Loucy (cell line): ENCODE measurements at regions not wholly inside any gene's neighbourhood (a gene's known extent, or its start where the extent isn't known, plus 50 kb on each side); places are given as distances from the start of the nearest gene placed in this dataset.

ENCODE experiments used
- H2AFZ ChIP-seq: fragments of 200-600 bp; sonication (generic); 2 replicates; pipeline ENCODE4 v1.6.0; 2016; ENCODE audit warnings: antibody characterized with exemption, mild to moderate bottlenecking, low read length, moderate library complexity
- H3F3A ChIP-seq: fragments of 200-600 bp; 2 replicates; pipeline ENCODE4 v1.6.0; 2016; ENCODE audit warnings: antibody characterized with exemption, low read depth, mild to moderate bottlenecking
- H3K27me3 ChIP-seq: fragments of 200-600 bp; sonication (generic); 2 replicates; pipeline ENCODE4 v1.6.1; 2014; ENCODE audit warnings: low read length, mild to moderate bottlenecking; ENCODE audit not compliant: insufficient read depth, poor library complexity, severe bottlenecking
- H3K36me3 ChIP-seq: fragments of 200-600 bp; sonication (generic); 2 replicates; pipeline ENCODE4 v1.6.1; 2016; ENCODE audit warnings: low read length; ENCODE audit not compliant: insufficient read depth
- H3K4me1 ChIP-seq: fragments of 200-600 bp; sonication (generic); 2 replicates; pipeline ENCODE4 v1.5.1; 2014; ENCODE audit warnings: low read length, mild to moderate bottlenecking; ENCODE audit not compliant: insufficient read depth, poor library complexity, severe bottlenecking
- H3K4me2 ChIP-seq: fragments of 200-600 bp; sonication (generic); 2 replicates; pipeline ENCODE4 v1.6.0; 2014; ENCODE audit warnings: antibody characterized with exemption, low read length, low read depth, mild to moderate bottlenecking; ENCODE audit not compliant: poor library complexity, severe bottlenecking
- H3K4me3 ChIP-seq: fragments of 200-600 bp; sonication (generic); 2 replicates; pipeline ENCODE4 v1.5.1; 2014; ENCODE audit warnings: low read length, mild to moderate bottlenecking, mixed read lengths; ENCODE audit not compliant: poor library complexity, severe bottlenecking
- H3K79me2 ChIP-seq: fragments of 200-600 bp; sonication (generic); 2 replicates; pipeline ENCODE4 v1.6.1; 2014; ENCODE audit warnings: low read length; ENCODE audit not compliant: insufficient read depth
- H3K9ac ChIP-seq: fragments of 200-600 bp; sonication (generic); 2 replicates; pipeline ENCODE4 v1.6.0; 2014; ENCODE audit warnings: mild to moderate bottlenecking, low read depth, low read length, moderate library complexity; ENCODE audit not compliant: poor library complexity, severe bottlenecking
- H3K9me2 ChIP-seq: fragments of 200-600 bp; sonication (generic); replicated peaks from 2 replicates; pipeline ENCODE4 v1.6.1; 2016; ENCODE audit warnings: low read depth, low read length, mixed read lengths
- H3K9me3 ChIP-seq: fragments of 200-600 bp; sonication (generic); 2 replicates; pipeline ENCODE4 v1.6.1; 2014; ENCODE audit warnings: mild to moderate bottlenecking, antibody characterized with exemption, low read length, low read depth; ENCODE audit not compliant: insufficient read depth
- H4K20me1 ChIP-seq: fragments of 200-600 bp; sonication (generic); 2 replicates; pipeline ENCODE4 v1.6.0; 2014; ENCODE audit warnings: antibody characterized with exemption, low read length, mild to moderate bottlenecking; ENCODE audit not compliant: insufficient read depth, poor library complexity, severe bottlenecking
- EZH2phosphoT487 ChIP-seq: fragments of 200-600 bp; IDR thresholded peaks from 2 replicates; pipeline ENCODE4 v1.6.1; 2018; ENCODE audit warnings: antibody characterized with exemption, mild to moderate bottlenecking, moderate library complexity, borderline replicate concordance
- TF ChIP-seq, protein P1 (sequence below): fragments of 200-600 bp; sonication (generic); conservative IDR thresholded peaks from 2 replicates; pipeline ENCODE4 v1.5.1; 2014; ENCODE audit warnings: mild to moderate bottlenecking, antibody characterized with exemption, low read length

DNA sequence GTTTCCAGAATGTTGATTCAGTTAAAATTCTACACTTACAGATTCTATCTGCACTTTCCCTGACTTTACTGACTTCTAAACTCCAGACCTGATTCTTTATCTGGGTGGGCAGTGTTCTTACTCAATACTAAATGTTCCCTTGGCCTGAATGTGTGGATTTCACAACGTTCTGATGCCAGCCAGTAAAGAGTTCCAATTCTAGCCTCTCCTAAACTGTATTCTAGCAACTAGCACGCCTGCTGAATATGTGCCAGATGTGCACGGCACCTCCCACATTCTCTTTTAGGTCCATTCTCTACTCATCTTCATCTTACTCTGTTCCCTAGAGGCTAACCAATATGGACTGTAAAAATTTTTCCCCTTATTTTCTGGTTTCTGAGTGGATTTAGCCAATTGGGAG lies 479.5 kb upstream of the AGTR1 start:
- Histone ChIP-seq H3K27me3 (no peaks in the 10 kb centered on the region), H3F3A (no peaks in the 10 kb centered on the region), H4K20me1 (no peaks in the 10 kb centered on the region), H3K9me2 (no peaks in the 10 kb centered on the region), H3K9ac (no peak overlapping the region), H3K36me3 (no peaks in the 10 kb centered on the region), H3K9me3 (no peaks in the 10 kb centered on the region), H2AFZ (no peak overlapping the region), H3K4me3 (no peak overlapping the region), H3K4me1 (no peaks in the 10 kb centered on the region), H3K79me2 (no peaks in the 10 kb centered on the region), H3K4me2 (no peak overlapping the region)
- no peak for TF ChIP-seq EZH2phosphoT487
- TF ChIP-seq, protein P1, sequence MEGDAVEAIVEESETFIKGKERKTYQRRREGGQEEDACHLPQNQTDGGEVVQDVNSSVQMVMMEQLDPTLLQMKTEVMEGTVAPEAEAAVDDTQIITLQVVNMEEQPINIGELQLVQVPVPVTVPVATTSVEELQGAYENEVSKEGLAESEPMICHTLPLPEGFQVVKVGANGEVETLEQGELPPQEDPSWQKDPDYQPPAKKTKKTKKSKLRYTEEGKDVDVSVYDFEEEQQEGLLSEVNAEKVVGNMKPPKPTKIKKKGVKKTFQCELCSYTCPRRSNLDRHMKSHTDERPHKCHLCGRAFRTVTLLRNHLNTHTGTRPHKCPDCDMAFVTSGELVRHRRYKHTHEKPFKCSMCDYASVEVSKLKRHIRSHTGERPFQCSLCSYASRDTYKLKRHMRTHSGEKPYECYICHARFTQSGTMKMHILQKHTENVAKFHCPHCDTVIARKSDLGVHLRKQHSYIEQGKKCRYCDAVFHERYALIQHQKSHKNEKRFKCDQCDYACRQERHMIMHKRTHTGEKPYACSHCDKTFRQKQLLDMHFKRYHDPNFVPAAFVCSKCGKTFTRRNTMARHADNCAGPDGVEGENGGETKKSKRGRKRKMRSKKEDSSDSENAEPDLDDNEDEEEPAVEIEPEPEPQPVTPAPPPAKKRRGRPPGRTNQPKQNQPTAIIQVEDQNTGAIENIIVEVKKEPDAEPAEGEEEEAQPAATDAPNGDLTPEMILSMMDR: no peak

DNA sequence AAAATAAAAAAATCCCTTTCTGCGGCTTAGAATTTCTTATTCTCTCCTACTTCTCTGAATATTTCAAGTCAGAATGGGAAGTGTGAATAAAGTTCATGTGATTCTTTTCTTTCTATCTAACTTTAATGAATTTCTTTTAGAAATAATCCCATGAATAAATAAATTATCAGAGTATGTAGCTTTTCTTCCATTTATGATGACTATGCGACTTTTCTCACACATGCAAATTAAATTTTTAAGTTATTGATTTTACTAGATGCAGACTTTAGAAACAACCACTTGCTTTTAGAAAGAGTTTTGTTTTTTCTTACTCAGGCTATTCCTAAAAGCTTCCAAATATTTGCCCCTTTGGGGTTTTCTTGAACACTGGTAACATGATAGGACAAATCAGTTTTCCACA lies 477.7 kb upstream of the AGTR1 start:
- no peaks in the 10 kb centered on the region for H4K20me1 ChIP-seq
- H3K9me2 ChIP-seq: no peaks in the 10 kb centered on the region
- no peaks in the 10 kb centered on the region for H3K79me2 ChIP-seq
- no peak overlapping the region for H3K4me2 ChIP-seq
- H3K4me1 ChIP-seq: no peaks in the 10 kb centered on the region
- no peaks in the 10 kb centered on the region for H3K36me3 ChIP-seq
- H3K9ac ChIP-seq: no peak overlapping the region
- H3K4me3 ChIP-seq: no peak overlapping the region
- H3K27me3 ChIP-seq: no peaks in the 10 kb centered on the region
- H3F3A ChIP-seq: no peaks in the 10 kb centered on the region
- no peaks in the 10 kb centered on the region for H3K9me3 ChIP-seq
- TF ChIP-seq, protein P1: no peak
- TF ChIP-seq EZH2phosphoT487: no peak
- no peak overlapping the region for H2AFZ ChIP-seq

DNA sequence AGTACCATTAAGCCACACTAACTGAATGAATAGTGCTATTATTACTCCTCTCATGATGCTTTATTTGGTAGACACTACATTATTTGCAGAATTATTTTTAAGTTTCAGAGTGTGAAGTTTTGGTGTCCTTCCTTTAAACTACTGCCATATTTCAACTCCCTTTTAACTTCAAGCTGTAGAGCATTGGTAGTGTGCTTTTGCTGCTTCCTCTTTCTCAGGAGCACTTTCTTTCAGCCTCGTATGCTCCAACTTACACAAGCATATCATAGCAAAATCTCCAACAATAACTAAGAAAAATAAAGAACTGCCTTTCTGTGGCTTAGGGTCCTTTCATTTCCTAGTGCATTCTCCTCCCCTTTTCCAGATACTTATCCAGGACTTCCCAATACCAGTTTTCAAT lies 476.4 kb upstream of the AGTR1 start:
- Histone ChIP-seq H3K79me2 (no peaks in the 10 kb centered on the region), H3K4me3 (no peak overlapping the region), H3K27me3 (no peaks in the 10 kb centered on the region), H3K9me3 (no peaks in the 10 kb centered on the region), H3K4me2 (no peak overlapping the region), H3K36me3 (no peaks in the 10 kb centered on the region), H4K20me1 (no peaks in the 10 kb centered on the region), H3K9ac (no peak overlapping the region), H3F3A (no peaks in the 10 kb centered on the region), H3K9me2 (no peaks in the 10 kb centered on the region), H2AFZ (no peak overlapping the region; the same call in 1 of the 2 replicates), H3K4me1 (no peaks in the 10 kb centered on the region)
- TF ChIP-seq, protein P1: no peak
- TF ChIP-seq EZH2phosphoT487: no peak
